ENCODE measurements at regions not wholly inside any gene's neighbourhood (a gene's known extent, or its start where the extent isn't known, plus 50 kb on each side); places are given as distances from the start of the nearest gene placed in this dataset.

GRCh38 chr10:4312051-4312835 lies 513.8 kb upstream of the AKR1E2 start:
- TF ChIP-seq CTCF (conservative IDR thresholded peaks at IDR 0.05), result no peak
- TF ChIP-seq EZH2 (IDR thresholded peaks at IDR 0.05; ENCODE audit: low read depth), result no peak
